D341Med (cell line): ENCODE measurements at regions not wholly inside any gene's neighbourhood (a gene's known extent, or its start where the extent isn't known, plus 50 kb on each side); places are given as distances from the start of the nearest gene placed in this dataset.

Experiments
- DNase-seq: peaks from one replicate; pipeline ENCODE4 v3.0.0; 2012; ENCODE audit warnings: low spot score

DNA sequence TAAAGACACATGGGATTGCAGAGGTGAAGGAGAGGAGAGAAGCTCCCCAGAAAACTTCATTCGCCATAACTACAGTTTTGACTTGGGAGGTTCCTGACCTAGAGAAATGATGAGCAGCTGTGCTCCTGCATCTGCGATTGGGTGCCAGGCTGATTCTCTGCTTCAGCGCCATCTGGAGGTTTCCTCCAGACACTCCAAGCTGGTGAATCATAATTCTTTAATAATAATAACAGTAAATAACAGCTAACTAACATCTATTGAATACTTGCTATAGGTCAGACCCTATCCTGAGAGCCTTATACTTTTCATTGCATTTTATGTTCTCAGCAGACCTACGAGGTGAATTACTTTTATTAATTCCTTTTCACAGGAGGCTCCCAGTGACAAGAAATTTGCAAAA lies 575.8 kb downstream of the TOX3 start:
- DNase-seq = peak; percentile 61

DNA sequence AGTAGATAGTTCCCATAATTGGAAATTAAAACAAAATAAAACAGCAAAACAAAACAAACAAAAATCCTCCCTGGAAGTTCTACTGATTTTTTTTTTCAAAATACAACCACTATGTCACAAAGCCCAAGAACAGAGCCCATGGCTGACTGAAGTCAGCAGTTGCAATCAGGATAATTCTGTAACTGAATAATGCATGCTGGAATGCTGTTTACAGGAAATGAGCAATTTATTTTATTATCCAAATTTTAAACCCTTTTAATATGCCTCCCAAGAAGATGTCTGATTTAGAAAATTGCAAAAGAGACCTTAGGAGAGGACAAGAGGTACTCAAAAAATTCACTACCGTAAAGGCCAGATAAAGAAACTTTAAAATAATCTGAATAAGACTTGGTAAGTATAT lies 578.2 kb downstream of the TOX3 start:
- DNase-seq = no peak

- DNase-seq = no peak
Measured at GRCh38 chr16:51967646-51968045, 579.3 kb downstream of the TOX3 start.

GRCh38 chr16:51960931-51961330 lies 586.0 kb downstream of the TOX3 start:
- DNase-seq = no peak

GRCh38 chr16:51953286-51953985 lies 593.5 kb downstream of the TOX3 start:
- DNase-seq = no peak

- DNase-seq = no peak
Measured at GRCh38 chr16:51952500-51952899, 594.4 kb downstream of the TOX3 start.

- no peak for DNase-seq
Measured at GRCh38 chr16:51951668-51952298, 595.2 kb downstream of the TOX3 start.

- no peak for DNase-seq
Measured at GRCh38 chr16:51950118-51950780, 596.7 kb downstream of the TOX3 start.

DNA sequence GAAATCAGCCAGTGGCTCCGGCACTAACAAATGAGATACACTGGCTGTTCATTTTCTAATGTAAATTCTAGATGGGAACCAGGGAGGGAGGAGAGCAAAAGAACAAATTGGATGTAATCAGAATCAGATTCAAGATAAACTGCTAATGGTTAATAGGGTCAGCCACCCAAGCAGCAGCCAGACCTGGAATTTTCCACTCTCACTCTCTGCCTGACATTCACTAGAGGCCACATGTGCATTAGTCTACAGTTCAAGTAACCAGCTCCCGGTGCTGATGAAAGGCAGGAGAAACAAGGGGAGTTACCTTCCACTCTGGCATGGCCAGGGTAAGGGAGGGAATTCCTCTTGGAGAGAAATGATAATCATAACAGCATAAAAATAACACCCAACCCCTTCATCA lies 597.7 kb downstream of the TOX3 start:
- no peak for DNase-seq

DNA sequence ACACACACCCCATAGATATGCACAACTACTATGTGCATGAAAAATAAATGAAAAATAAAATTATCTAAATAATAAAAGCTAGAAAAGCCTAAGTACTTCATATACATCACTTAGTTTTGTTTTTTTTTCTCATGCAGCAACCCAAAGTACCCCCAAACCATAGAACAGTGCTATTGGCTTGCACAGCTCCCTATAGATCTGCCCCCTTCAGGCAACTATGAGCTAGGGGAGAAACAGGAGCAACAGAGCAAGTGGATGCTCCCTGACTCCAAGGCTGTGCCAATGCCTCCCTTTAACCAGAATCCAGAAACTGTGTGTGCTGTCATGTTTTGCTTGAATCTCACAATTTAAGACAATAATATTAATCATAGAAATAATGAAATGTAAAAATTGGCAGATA lies 605.5 kb downstream of the TOX3 start:
- no peak for DNase-seq

DNA sequence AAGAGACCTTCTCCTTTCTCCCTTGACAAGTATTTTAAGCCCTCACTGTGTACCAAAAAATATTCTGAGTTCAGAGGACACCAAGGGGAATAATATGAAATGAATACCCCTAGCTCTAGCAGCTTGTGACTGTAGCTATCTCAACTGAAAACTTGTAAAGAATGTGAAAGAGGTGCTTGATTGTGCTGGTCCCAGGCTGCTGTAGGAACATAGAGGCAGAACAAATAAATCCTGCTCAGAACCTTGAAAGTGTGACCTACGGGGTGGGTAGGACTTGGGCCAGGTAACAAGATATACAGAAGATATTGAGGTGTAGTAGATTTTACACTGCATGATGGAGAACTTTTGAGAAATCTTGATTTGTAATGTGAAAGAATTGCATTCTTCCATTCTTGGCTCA lies 606.8 kb downstream of the TOX3 start:
- DNase-seq = no peak

- DNase-seq = peak; percentile 70
Measured at GRCh38 chr16:51939378-51939871, 607.5 kb downstream of the TOX3 start.

- no peak for DNase-seq
Measured at GRCh38 chr16:51938861-51939260, 608.1 kb downstream of the TOX3 start.

DNA sequence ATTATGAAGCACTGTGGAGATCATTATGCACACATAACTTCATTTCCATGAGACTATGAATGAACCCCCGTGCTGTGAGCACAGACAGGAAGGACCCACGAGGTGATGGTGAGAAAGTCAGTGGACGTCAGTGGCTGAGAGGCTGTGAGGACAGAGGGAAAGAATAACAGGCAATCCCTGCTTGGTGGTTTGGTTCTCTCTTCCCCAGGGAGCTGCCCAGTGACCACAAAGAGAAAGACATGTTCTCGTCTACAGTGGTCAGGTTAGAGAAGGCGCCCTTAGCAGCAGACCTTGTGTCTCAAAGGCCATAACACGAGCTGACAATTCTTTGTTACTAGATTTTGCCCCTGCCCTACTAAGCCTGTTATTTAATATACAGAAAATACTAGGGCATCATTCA lies 609.2 kb downstream of the TOX3 start:
- DNase-seq = no peak

DNA sequence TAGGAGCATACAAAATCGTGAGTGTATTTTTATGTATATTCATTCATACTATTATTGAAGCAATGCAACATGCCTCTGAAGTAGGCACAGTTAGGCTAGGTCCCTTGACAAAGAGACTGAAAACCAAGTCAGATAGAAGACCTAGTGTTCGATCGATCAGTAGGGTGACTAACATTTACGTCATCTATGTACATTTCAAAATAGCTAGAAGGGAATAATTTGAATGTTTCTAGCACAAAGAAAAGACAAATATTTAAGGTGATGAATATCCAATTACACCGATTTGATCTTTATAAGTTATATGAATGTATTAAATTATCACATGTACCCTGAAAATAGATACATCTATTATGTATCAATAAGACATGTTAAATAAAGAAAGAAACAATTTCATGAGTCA lies 610.1 kb downstream of the TOX3 start:
- no peak for DNase-seq

- no peak for DNase-seq
Measured at GRCh38 chr16:51932317-51932716, 614.6 kb downstream of the TOX3 start.

DNA sequence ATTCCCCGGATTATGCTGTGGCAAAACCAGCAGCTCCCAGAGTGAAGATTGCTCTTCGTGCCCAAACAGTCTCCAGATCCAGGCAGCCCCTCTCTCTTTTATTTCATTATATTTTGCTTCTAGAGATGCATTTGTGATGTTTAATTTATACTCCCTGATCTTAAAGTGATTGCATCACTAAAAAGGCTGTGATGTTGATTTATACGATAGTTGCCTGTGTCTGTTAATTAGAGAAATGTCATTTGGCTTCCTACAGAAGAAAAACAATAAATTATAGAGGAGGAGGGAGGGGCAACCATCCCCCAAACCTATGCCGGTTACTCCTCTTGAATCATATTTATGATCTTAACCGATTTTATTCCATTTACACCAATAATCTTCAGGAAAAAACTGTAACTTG lies 615.3 kb downstream of the TOX3 start:
- no peak for DNase-seq

DNA sequence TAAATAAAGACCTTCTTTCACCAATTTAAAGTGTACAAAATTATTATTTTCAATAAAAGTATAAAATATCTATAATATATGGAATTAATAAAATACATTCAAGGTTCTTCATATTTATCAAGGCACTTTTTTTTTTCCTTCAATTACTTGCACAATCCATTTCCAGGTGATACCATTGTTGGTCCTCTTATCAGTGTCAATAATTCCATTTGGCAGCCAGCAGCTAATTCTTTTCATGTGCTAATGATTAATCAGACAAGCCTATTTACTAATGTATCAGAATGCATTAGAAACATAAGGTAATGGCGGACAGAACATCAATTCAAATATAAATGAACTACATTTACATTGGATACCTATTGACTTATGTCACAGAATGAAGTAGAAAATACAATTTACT lies 622.2 kb downstream of the TOX3 start:
- no peak for DNase-seq

GRCh38 chr16:51922476-51922875 lies 624.5 kb downstream of the TOX3 start:
- no peak for DNase-seq

DNA sequence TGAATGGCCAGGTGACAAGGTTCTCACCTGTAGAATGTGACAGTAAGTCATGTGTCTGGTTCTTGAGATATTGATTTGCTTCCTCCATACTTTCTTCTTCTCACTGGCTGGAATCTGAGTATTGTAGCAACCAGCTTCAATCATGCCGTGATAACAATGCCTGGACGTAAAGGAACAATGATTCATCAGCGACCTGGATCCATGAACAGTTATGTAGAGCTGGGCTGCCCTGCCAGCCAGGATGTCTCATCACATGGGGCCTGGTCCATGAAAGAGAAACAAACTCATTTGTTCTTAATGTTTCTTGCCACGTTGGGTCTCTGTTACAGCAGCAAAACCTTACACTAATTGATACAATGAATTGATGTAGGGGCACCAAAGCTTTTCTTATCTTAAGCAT lies 627.2 kb downstream of the TOX3 start:
- no peak for DNase-seq

DNA sequence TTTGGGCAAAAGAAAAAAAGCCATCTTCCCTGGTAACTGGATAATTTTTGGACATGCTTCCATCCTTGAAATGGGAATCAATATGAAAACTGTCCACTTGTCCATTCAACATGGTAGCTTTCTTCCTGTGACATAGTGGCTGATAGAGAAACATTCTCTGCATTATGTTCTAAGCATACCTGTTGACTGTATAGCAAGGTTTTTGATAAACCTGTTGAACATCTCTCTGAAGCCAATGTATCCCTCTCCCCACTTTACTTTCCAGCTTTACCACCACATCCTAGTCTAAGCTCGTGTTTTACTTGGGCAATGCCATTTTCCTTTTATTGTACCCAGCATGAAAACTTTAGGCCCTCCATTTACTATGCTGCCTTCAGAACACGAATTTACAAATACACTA lies 630.1 kb downstream of the TOX3 start:
- DNase-seq = no peak

GRCh38 chr16:51916231-51916630 lies 630.7 kb downstream of the TOX3 start:
- DNase-seq = no peak

DNA sequence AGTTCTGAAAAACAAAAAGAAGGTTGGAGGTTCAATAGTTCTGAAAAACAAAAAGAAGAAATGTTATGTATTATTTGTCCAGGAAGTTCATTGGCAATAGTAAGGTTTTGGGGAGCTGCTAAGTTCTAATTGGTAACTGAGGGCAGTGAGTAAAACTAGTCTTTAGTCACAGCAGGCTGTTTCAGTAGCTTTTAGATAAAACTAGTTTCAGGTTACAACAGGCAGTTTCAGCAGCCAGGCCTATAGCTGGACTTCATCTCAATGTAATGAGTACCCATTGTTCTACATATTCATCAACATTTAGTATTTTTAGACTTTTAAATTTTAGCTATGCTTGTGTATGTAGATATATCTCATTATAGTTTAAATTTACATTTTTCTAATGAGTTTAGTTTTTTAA lies 639.3 kb downstream of the TOX3 start:
- no peak for DNase-seq
